Urothelium cell line (cell line): ENCODE measurements at regions not wholly inside any gene's neighbourhood (a gene's known extent, or its start where the extent isn't known, plus 50 kb on each side); places are given as distances from the start of the nearest gene placed in this dataset.
"Not testable (repeated sequence)": the region's sequence is repeated elsewhere in the genome, so short reads cannot be mapped to it uniquely, and the experiment has no call there.

Experiments
- DNase-seq: peaks from one replicate; pipeline ENCODE4 v3.0.0; 2011; ENCODE audit warnings: low spot score, mixed read lengths
- FAIRE-seq: peaks from 2 replicates; lab custom pipeline; 2011; peaks lifted over from hg19 to GRCh38; lab: Jason Lieb, UNC

DNA sequence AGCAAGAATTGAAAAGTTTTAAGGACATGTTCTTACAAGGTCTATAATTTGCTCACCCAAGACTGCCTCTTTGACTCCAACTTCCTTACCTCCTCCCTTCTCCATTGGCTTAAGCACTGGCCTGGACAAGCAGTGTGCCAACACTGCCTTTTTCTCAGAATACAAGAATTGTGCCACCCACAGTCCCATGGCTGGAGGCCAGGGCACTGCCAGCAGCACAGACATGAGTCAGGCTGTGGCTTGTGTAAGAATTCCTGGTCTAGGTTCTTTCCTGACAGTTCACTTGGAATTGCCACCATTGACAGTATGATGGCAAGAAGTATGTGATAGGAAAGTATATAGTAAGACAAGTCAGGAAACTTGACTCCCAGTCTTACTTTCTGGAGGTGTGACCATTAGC lies 202.7 kb upstream of the MARCKS start:
- FAIRE-seq (no peak), DNase-seq (peak; percentile 74)

DNA sequence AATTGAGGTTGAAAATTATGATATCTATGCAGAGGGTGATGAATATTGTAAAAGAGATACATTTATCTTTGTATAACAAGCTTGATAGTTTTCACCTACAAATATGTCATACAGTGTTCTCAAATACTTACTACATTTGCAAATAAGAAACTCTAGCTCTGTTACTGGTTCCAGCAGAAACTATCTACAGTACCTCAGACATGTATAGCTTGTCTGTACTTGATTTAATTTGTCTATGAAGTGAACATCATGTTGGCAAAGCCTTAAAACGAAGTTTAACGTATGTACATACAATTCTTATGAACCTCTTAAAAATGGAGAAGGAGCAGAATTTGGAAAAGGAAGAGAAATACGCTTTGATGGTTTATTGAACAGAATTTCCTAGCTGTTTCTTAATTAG lies 201.4 kb upstream of the MARCKS start:
- FAIRE-seq (no peak), DNase-seq (no peak)

DNA sequence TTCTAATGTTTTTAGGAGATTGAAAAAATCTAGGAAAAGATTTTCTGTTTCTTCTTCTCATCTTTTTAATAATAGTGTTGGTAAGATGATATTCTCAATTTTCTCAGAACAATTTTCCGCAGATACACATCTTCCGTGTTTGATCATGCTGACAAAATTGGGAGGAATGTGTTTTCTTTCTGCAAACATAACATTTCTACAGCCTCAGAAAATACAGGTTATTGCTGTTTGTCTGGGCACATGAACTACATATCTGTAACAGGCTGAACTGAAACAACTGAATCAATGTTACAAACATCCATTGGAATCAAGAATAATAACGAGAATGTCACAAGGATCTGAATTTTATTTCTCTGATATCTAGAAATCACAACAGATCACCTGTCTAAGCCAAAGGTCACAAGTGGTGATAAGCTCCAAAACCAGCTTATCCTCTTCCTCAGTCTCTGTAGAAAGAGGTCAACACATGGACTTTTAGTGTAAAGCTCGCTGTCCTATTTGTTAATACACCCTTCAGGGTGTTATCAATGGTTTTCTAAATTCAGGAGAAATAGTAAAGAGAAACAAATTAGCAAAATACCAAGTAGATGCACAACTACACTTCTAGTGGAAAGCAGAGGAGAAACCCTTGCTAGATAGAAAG lies 197.3 kb upstream of the MARCKS start:
- no peak for FAIRE-seq
- DNase-seq: no peak

DNA sequence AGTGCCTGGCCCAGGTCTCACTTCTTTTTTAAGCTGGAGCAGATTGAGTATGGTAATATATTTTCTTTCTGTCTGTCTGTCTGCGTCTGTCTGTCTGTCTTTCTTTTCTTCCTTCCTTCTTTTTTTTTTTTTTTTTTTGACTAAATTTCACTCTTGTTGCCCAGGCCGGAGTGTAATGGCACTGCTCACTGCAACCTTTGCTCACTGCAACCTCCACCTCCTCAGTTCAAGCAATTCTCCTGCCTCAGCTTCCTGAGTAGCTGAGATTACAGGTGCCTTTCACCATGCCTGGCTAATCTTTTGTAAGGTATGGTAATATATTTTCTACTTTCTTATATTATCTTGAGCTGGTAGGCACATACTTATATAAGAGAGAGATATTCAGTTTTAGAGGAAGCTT lies 196.3 kb upstream of the MARCKS start:
- DNase-seq: no peak
- no peak for FAIRE-seq

DNA sequence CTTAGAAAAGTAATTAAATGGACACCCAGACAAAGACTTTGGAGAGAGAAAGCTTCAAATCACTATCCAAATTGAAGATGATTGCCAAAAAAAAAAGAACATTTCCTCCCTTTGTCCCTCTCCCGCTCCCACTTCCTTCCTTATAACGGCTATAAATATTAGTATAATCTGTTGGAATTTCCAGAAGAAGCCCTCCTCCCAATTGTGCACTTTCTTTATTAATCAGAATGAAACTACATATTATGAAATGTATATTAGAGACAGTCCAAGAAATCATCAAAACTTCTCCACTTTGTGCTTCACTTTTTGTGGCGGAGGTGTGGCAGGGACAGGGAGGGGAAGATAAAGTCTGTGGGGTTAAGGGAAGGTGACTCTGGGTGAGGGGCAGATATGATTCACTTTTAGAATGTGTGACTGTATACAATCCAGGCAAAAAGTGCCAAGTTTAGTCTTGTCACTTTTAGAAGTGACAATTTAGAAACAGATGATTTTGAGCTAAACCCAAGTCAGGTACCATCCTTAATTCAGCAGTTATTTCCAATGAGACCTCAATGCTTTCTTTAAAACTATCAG lies 195.0 kb upstream of the MARCKS start:
- FAIRE-seq: no peak

DNA sequence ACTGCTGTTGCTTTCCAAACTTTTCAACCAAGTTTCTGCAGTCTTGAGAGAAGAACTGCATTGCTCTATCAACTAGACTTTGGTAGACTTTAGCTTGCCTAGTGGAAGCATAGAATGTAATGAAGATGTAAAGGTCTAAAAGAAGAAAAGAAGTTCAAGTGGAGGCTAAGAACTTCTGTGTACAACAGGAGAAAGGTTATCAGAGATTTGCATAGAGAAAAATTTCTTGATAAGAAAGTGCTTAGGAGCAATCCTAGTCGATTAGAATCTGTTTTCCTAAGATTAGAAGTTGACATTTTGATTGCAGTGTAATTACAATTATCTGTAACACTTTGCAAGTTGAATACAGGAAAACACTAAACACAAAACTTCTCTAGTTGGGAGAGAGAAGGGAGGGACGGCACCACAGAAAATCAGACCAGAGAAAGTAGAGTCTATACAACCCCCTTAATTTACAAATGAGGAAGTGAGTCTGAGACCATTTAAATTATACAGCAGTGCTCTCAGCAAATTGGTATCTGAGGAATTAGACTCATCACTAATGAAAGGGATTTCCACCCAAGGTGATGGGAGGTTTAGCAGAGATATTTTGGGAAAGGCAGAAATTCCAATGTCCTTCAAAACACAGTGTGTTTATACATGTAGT lies 194.3 kb upstream of the MARCKS start:
- DNase-seq (no peak), FAIRE-seq (no peak)

More for the DNA sequence above, 195.0 kb upstream of the MARCKS start:
- DNase-seq: no peak

DNA sequence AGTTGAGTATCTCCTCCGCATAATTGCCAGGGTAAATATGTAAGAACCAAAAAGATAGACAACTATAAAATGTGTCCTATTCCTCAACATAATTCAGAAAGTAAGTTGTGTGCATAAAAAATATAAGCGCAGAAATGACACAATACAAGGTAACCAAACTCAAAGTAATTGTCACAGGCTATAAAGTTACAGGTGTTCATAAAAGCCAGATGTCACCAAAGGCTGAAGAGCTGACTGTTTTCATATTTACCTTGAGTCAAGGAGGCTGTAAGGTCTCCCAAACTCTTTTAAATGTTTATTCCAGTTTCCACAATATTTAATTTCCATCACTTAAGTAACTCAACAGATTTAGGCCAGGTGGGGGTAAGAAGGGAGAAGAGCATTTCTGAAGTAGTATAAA lies 192.2 kb upstream of the MARCKS start:
- DNase-seq: no peak
- no peak for FAIRE-seq

DNA sequence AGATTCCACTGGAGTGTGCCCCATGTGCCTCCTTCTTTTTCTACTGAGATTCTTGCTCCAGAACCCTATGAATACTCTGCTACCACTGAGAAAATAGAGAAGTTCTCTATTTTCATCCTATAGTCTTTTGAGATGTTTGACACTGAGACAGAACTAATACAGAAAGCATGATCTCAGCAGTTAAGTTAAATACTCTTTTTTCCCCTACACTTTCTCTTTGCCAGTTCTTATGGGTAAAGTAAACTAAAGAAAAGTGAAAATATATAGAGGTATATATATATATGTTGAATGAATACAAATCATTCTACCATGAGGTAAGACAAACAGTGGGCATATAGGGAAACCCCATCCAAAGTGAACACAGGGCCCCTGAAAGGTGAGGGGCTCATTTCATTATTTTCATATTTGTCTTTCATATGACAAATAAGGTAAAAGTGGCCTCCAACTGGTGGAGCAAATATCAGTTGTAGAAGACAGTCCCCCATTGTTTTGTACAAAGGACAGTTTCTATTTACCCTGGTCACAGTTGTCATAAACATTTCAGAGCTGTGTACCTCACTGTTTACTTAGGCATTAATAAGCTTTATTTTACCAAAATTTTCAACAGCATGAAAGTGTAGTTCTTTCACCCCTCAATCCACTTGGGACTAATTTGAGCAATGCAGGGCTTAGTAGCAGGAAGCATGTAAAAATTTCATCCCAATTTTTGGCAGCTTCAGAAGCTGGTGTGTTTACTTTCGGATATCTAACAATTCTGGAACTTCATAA lies 188.3 kb upstream of the MARCKS start:
- FAIRE-seq (no peak), DNase-seq (no peak)

DNA sequence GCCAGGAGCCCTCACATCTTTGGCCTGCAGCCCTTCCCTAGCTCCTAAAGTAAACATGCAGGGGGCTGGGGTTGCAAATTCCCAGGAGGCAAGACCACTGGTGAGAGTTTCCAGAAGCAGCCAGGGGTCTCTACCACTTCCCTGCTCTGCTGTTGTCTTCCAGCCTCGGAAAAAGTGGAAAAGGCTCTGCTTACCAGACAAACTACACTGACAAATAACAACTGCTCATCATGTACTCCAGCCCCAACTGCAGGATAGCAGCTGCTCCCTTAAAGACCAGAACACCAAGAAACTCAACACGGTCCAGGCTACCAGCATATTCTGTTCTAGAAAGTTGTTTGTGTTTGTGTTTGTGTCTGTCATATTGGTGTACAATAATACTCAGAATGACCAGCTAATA lies 187.5 kb upstream of the MARCKS start:
- no peak for DNase-seq
- no peak for FAIRE-seq

DNA sequence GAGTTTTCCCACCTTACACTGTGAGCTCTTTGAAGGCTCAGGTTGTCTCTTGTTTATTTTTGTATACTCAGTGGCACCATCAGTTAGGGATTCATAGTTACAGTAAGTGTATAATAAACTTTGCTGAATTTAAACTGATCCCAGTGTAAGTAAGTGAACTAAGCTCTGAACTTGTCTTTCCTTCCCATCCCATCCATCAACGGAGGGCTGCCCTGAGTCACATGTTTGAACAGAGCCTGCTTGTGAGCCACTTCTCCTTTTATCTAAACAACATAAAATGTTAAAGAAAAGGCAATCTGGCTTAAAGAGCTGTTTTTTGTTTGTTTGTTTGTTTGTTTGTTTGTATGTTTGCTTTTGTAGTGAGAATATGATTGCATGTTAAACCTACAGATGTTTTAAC lies 185.7 kb upstream of the MARCKS start:
- FAIRE-seq (no peak), DNase-seq (no peak)

DNA sequence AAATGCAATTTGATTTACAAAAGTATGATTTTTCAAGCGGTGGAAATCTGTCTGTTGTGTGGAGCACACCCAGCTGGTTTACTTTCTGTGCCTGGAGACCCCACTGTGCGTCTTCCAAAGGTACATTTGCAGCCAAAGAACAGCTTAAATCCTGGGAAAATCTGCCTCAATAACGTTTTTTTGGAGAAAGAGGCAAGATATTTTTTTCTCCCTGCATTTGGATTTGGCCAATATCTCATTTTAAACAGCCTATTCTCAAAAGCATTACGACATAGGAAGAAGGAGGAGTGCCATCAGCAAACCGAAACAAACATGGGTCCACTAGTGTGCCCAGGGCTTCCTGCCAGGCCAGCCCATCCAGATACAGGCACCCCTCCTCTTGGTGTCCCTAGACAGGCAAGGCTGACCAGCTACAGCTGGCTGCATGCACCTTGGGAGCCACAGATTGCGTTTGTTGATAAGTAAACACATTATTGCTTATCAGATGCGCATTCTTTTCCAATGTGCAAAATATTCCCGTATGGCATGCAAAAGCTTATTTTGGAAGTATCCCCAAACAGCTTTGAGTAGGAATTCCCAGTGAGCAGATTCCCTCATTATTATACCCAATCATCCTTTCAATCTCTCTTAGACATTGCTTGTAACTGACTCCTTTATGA lies 184.5 kb upstream of the MARCKS start:
- FAIRE-seq (no peak), DNase-seq (no peak)

DNA sequence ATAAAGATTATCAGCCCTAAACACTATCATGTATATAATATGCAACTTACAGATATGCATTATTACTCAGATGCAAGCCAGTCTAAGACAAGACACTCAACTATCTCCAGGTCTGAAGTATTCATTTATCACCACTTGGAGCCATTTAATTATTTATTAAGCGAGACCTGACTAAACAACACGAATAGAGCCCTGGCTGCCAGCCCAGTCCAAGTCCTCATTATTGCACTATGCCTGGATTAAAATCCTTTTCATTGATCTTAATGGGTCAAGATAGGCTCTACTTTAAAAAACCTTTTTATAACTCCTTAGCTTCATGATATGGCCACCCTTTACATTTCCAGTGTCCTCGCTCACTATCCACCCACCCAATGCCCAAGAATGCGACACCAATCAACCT lies 183.1 kb upstream of the MARCKS start:
- FAIRE-seq (no peak), DNase-seq (no peak)

DNA sequence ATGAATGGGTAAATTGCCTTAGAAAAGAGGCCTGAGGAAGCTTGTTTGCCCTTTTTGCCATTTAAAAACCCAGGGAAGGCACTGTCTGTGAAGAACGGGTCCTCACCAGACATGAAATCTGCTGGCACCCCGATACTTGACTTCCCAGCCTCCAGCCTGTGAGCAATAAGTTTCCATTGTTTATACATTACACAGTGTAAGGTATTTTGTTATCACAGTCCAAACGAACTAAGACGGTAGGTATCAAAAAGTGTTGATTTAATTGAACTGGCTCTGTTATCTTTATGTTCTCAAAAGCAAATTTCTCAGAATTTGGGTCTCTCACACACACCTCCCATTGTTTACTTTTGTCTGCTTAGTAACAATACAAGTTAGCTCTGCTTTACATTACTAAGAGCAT lies 181.1 kb upstream of the MARCKS start:
- DNase-seq: no peak
- FAIRE-seq: no peak

DNA sequence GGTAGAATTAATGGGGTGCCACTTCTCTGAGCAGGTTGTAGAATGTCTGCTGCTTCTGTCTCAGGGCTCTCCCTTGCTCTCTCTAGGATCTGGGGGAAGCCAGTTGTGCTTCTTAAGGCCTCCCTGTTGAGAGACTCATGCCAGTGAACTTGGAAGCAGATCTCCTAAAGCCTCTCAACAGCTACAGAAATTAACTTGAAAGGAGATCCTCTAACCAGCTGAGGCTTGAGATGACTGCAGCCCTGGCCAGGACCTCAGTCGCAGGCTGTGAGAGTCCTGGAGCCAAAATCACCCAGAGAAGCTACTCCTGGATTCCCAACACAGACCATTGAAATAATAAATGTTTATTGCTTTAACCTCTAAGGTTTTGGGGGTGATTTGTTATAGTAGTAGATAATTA lies 180.2 kb upstream of the MARCKS start:
- no peak for FAIRE-seq

DNA sequence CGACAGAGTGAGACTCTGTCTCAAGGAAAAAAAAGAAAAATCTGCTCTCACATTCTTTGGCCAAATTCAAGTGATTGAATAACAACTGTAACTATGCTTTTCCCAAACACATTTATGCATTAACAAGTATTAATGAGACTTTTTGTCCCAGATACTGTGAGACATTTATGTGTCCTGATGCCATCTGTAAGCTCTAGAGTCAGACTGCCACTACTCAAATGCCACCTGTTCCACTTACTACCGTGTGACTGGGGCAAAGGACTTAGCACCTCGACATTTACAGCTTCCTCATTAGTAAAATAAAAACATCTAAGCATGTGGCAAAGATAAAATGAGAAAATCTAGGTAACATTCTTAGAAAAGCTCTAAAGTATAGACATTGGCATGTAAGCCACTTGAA lies 178.1 kb upstream of the MARCKS start:
- FAIRE-seq: no peak
- DNase-seq: no peak

More for the DNA sequence above, 180.2 kb upstream of the MARCKS start:
- DNase-seq: no peak

DNA sequence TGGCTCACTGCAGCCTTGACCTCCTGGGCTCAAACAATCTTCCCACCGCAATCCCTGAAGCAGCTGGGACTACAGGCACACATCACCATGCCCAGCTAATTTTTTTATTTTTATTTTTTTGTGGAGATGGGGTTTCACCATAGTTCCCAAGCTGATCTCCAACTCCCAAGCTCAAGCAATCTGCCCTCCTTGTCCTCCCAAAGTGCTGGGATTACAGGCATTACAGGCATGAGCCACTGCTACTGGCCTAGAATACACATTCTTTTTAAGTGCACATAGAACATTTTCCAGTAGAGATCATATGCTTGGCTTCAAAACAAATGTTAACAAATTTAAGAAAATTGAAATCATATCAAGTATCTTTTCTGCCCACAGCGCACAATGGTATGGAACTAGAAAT lies 176.8 kb upstream of the MARCKS start:
- no peak for DNase-seq
- no peak for FAIRE-seq

DNA sequence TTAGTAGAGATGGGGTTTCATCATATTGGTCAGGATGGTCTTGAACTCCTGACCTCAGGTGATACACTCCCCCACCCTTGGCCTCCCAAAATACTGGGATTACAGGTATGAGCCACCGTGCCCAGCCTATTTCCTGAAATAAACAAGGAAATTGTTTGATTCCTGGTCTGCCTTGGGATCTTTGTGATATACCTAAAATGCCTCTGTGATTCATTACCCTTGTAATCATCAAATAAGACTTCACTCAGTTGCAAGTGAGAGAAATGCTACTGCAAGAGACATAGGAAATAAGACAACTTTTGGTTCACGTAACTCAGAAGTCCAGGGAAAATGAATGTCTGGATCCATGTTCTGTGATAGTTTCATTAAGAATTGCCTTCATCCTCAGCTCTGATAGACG lies 173.2 kb upstream of the MARCKS start:
- DNase-seq: no peak
- FAIRE-seq: no peak

DNA sequence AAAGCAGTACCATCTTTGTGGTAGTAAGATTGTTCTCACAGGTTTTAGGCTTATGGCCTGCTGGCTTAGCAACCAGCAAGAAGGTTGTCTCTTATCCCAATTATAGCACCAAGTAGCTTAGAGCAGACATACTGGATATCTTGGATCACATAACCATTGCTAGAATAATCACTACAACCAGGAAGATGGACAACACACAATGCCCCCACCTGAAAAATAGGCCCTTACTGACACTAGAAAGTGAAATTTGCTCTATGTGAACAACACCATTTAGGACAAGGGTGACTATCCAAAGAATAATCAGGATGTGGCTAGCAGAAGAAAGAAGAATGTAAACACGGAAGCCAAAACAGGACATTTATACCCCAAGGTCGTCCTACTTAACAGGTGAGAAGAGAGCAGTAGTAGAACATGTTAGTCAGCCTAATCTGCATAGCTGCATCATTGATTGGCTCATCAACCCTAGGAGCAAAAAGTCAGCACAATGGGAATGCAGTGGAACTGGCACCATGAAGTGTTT lies 172.7 kb upstream of the MARCKS start:
- DNase-seq (no peak), FAIRE-seq (no peak)

DNA sequence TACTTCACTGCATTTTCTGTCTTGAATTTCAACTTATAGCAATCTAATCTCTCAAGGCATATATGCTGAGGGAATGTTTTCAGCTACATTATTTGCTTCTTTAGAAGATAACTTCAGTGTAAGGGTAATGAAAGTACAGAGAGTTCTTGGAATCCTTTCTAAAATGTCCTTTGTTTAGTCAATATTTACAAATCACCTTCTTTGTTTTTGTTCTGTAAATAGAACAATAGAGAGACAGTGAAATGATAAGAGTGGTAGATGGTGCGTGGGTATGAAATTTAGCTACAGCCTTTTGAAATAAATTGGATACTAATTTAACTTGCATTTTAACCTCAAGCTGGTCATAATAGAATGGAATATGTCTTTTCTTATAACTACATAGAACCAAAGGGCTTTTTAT lies 171.1 kb upstream of the MARCKS start:
- FAIRE-seq: no peak
- no peak for DNase-seq

DNA sequence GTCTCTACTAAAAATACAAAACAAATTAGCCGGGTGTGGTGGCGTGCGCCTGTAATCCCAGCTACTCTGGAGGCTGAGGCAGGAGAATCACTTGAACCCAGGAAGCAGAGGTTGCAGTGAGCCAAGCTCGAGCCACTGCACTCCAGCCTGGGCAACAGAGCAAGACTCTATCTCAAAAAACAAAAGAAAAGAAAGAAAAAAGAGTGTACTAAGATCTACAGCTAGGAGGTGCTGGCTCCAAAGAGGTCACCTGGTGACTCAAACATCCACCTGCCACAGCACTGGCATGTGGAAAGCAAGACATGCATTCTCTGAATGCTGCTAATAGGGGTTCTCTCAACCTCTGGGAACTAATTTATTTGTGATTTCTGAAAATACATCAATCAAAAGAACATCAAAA lies 167.5 kb upstream of the MARCKS start:
- DNase-seq, FAIRE-seq: not testable (repeated sequence)
